ENCODE measurements at regions not wholly inside any gene's neighbourhood (a gene's known extent, or its start where the extent isn't known, plus 50 kb on each side); places are given as distances from the start of the nearest gene placed in this dataset.

DNA sequence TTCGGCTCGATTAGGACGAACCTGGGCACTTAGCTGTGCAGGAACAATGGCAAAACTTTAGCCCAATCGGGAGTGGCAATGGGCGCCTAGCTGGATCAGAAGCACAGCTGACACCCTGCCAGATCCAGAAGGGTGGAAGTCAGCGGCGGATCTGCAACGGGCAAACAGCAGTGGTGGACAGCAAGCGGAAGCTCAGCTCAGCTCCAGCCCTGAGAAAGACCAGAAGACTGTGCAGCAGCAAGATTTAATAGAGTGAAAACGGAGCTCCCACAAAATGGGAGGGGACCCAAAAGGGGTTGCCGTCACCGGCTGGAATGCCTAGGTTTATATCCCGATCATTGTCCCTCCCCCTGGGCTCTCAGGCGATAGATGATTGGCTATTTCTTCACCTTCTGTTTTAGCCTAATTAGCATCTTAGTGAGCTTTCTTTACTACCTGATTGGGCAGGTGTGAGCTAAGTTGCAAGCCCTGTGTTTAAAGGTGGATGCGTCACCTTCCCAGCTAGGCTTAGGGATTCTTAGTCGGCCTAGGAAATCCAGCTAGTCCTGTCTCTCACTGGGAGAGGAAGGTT lies 1237.9 kb downstream of the CDH12 start:
- TF ChIP-seq, protein P1, sequence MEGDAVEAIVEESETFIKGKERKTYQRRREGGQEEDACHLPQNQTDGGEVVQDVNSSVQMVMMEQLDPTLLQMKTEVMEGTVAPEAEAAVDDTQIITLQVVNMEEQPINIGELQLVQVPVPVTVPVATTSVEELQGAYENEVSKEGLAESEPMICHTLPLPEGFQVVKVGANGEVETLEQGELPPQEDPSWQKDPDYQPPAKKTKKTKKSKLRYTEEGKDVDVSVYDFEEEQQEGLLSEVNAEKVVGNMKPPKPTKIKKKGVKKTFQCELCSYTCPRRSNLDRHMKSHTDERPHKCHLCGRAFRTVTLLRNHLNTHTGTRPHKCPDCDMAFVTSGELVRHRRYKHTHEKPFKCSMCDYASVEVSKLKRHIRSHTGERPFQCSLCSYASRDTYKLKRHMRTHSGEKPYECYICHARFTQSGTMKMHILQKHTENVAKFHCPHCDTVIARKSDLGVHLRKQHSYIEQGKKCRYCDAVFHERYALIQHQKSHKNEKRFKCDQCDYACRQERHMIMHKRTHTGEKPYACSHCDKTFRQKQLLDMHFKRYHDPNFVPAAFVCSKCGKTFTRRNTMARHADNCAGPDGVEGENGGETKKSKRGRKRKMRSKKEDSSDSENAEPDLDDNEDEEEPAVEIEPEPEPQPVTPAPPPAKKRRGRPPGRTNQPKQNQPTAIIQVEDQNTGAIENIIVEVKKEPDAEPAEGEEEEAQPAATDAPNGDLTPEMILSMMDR (IDR thresholded peaks at IDR 0.05; ENCODE audit: borderline replicate concordance, extremely low read depth, low read length, poor library complexity, severe bottlenecking), result no peak
- no peak for TF ChIP-seq EZH2 (IDR thresholded peaks at IDR 0.05; ENCODE audit: borderline replicate concordance, low read depth, low read length, severe bottlenecking)

Data from DND-41 (cell line).